ENCODE measurements at regions not wholly inside any gene's neighbourhood (a gene's known extent, or its start where the extent isn't known, plus 50 kb on each side); places are given as distances from the start of the nearest gene placed in this dataset.

DNA sequence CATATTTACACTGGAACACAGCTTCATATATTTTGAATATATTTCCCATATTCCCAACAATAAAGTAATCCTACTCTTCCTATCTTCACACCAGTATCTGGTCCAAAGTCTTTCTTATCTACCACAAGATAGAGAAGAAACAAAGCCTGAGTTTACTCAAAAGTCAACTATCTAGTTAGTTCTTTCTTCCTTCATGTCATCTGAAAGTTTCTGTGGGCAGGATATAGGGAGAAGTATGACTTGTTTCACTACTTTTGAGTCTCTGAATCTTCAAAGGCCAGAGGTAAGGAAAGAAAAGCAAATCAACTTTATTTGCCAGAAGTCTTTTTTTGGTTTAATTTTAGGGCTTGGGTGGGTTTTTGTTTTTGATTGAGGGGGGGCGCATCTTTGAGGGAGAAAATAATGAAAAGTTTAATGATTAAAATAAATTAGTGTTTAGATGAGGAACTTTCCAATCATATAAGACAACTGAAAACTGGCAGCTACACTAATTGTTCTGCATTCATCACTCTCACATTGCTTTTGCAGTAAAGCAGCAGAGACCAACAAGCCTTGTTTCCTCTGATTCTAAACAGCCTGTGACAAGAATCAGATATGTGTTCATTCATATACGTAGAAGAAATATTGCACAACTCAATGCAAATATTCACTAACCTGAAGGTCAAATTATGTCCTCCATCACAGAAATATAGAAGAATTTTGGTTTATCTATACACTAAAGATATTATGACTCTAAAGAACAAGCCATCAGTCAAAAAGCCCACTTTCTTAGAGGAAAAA, 421.4 kb downstream of the SHQ1 start:
- TF ChIP-seq, protein P1, sequence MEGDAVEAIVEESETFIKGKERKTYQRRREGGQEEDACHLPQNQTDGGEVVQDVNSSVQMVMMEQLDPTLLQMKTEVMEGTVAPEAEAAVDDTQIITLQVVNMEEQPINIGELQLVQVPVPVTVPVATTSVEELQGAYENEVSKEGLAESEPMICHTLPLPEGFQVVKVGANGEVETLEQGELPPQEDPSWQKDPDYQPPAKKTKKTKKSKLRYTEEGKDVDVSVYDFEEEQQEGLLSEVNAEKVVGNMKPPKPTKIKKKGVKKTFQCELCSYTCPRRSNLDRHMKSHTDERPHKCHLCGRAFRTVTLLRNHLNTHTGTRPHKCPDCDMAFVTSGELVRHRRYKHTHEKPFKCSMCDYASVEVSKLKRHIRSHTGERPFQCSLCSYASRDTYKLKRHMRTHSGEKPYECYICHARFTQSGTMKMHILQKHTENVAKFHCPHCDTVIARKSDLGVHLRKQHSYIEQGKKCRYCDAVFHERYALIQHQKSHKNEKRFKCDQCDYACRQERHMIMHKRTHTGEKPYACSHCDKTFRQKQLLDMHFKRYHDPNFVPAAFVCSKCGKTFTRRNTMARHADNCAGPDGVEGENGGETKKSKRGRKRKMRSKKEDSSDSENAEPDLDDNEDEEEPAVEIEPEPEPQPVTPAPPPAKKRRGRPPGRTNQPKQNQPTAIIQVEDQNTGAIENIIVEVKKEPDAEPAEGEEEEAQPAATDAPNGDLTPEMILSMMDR (IDR thresholded peaks at IDR 0.05; ENCODE audit: extremely low read depth in 1 of 2, insufficient read depth in 1 of 2, low read depth in 1 of 2, low read length in 2 of 2): no peak
- no peak for TF ChIP-seq POLR2A (IDR thresholded peaks at IDR 0.05; ENCODE audit: low read depth, low read length)
- TF ChIP-seq, protein P2, sequence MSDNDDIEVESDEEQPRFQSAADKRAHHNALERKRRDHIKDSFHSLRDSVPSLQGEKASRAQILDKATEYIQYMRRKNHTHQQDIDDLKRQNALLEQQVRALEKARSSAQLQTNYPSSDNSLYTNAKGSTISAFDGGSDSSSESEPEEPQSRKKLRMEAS (IDR thresholded peaks at IDR 0.05; ENCODE audit: insufficient read depth, insufficient read length): no peak
- no peak for TF ChIP-seq EZH2 (IDR thresholded peaks at IDR 0.05; ENCODE audit: borderline replicate concordance, low read depth, low read length, severe bottlenecking)
- TF ChIP-seq POLR2AphosphoS5 (IDR thresholded peaks at IDR 0.05; ENCODE audit: insufficient read depth, low read depth, low read length): no peak
- TF ChIP-seq GATA2 (IDR thresholded peaks at IDR 0.05; ENCODE audit: insufficient read depth, insufficient read length, low read depth, low read length): no peak
- TF ChIP-seq MYC (IDR thresholded peaks at IDR 0.05; ENCODE audit: low read depth, low read length): no peak
- TF ChIP-seq JUN (IDR thresholded peaks at IDR 0.05; ENCODE audit: borderline replicate concordance, insufficient read depth, insufficient read length, low read depth): no peak

All from endothelial cell of umbilical vein (primary cell).